ENCODE measurements at regions not wholly inside any gene's neighbourhood (a gene's known extent, or its start where the extent isn't known, plus 50 kb on each side); places are given as distances from the start of the nearest gene placed in this dataset.

DNA sequence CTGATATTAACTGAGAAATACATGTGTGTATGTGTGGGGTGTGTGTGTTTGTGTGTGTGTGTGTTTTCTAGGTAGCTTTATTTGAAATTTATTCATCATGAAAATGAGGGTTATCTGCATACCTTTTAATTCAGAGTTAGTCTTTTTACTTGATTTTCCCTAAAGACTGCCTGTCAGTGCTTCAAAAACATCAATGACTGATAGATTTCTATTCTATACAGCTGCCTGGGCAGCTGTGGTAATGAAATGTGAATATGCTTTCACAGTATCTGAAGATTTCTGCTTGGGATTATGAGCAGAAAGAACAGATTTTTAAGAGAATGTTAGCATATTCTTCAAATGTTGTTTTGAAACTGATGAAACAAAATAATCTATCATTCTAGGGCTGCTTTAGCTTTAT, 119.7 kb upstream of the ZRANB2 start:
- no peak for DNase-seq
- Mint-ChIP-seq H3K36me3 (ENCODE audit: unreplicated experiment) (no peaks in the 10 kb centered on the region), H3K4me1 (ENCODE audit: low read depth, unreplicated experiment) (peaks cover 3% of the 10 kb centered on the region), H3K27me3 (ENCODE audit: unreplicated experiment) (peaks cover 1% of the 10 kb centered on the region), H3K4me3 (ENCODE audit: unreplicated experiment) (no peak overlapping the region), H3K27ac (ENCODE audit: unreplicated experiment) (no peak overlapping the region), H3K9me3 (ENCODE audit: unreplicated experiment) (peaks cover 3% of the 10 kb centered on the region)
- TF ChIP-seq, protein P1, sequence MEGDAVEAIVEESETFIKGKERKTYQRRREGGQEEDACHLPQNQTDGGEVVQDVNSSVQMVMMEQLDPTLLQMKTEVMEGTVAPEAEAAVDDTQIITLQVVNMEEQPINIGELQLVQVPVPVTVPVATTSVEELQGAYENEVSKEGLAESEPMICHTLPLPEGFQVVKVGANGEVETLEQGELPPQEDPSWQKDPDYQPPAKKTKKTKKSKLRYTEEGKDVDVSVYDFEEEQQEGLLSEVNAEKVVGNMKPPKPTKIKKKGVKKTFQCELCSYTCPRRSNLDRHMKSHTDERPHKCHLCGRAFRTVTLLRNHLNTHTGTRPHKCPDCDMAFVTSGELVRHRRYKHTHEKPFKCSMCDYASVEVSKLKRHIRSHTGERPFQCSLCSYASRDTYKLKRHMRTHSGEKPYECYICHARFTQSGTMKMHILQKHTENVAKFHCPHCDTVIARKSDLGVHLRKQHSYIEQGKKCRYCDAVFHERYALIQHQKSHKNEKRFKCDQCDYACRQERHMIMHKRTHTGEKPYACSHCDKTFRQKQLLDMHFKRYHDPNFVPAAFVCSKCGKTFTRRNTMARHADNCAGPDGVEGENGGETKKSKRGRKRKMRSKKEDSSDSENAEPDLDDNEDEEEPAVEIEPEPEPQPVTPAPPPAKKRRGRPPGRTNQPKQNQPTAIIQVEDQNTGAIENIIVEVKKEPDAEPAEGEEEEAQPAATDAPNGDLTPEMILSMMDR (IDR thresholded peaks at IDR 0.05; ENCODE audit: partially characterized antibody, unreplicated experiment), result no peak

DNA sequence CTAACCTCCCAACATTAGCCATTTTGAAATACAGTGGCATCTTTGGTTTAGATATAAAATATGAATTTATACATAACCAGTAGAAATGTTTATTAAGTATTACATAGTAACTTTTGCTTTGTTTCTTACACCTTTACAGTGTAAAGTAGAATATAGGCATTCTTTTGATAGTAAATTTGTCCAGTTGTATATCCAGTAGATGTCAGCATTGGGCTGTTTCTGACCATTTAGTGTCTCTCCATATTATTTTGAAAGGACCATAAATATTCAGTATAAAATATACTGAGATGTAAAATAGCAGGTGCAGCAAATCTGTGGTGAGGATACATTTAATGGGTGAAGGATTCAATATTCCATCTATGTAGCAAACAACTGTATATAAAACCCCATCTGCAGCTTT, 115.8 kb upstream of the ZRANB2 start:
- Mint-ChIP-seq H3K4me1 (ENCODE audit: low read depth, unreplicated experiment) (peaks cover 3% of the 10 kb centered on the region), H3K36me3 (ENCODE audit: unreplicated experiment) (no peaks in the 10 kb centered on the region), H3K4me3 (ENCODE audit: unreplicated experiment) (no peak overlapping the region), H3K27ac (ENCODE audit: unreplicated experiment) (no peak overlapping the region), H3K9me3 (ENCODE audit: unreplicated experiment) (no peaks in the 10 kb centered on the region), H3K27me3 (ENCODE audit: unreplicated experiment) (no peaks in the 10 kb centered on the region)
- no peak for DNase-seq
- TF ChIP-seq, protein P1 (IDR thresholded peaks at IDR 0.05; ENCODE audit: partially characterized antibody, unreplicated experiment), result peak; percentile 11

DNA sequence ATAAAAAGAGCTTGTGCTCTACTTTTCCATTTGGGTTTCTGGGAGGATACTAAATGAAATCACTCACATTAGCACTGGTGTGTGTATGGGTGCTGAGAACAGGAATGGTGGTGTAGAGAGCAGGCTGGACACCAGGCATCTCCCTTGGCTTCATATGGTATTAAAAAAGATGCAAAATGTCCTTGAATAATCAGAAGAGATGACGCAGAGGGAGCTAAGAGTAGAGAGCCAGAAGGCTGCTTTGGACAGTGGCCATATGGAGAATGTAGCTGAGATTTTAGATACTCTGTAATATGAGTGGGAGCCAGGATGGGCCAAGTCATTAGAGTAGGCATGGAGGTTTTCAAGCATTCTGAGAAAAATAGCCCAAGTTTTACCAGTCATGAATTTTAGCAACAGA, 112.3 kb upstream of the ZRANB2 start:
- TF ChIP-seq, protein P1 (IDR thresholded peaks at IDR 0.05; ENCODE audit: partially characterized antibody, unreplicated experiment), result no peak
- H3K36me3 Mint-ChIP-seq (ENCODE audit: unreplicated experiment), result no peaks in the 10 kb centered on the region
- H3K4me1 Mint-ChIP-seq (ENCODE audit: low read depth, unreplicated experiment), result no peaks in the 10 kb centered on the region
- H3K9me3 Mint-ChIP-seq (ENCODE audit: unreplicated experiment), result no peaks in the 10 kb centered on the region
- H3K4me3 Mint-ChIP-seq (ENCODE audit: unreplicated experiment), result no peak overlapping the region
- DNase-seq, result no peak
- no peaks in the 10 kb centered on the region for H3K27me3 Mint-ChIP-seq (ENCODE audit: unreplicated experiment)
- no peak overlapping the region for H3K27ac Mint-ChIP-seq (ENCODE audit: unreplicated experiment)

DNA sequence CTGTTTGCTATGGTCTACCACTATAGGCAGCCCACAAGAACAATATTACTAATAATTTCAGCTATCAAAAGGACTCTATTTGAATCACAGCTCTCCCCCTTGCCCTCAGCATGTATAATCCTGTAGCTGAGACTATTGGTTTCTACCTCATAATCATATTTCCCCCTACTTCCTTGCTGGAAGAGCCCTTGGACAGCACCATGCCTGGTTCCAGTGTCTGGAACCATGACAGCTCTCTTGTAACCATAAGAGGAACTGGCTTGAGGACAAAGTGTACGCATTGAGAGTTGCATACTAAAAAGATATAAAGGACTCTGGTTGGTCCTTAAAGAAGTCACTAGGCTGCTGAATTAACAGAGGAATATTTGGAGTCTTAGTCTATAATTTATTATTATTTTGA, 110.7 kb upstream of the ZRANB2 start:
- Mint-ChIP-seq H3K4me1 (ENCODE audit: low read depth, unreplicated experiment) (no peaks in the 10 kb centered on the region), H3K9me3 (ENCODE audit: unreplicated experiment) (no peaks in the 10 kb centered on the region)

DNA sequence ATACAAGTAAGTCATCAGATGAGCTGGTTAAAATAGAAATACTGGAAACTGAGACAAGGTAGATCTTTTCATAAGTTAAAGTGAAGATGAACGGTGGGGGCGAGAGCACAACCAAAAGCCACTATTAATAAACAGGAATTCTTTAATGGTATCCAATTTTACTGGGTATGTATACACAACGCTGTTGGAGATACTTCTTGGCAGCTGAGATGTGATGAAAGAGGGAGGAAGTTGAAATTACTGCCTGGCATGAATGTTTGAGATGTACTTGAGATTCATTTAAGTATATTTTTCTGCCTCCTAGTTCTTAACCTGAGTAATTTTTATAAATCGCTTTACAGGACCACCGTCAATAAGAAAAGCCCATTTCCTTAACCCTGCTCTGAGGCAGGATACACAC, 110.0 kb upstream of the ZRANB2 start:
- H3K27me3 Mint-ChIP-seq (ENCODE audit: unreplicated experiment), result no peaks in the 10 kb centered on the region
- H3K9me3 Mint-ChIP-seq (ENCODE audit: unreplicated experiment), result no peaks in the 10 kb centered on the region
- no peak overlapping the region for H3K27ac Mint-ChIP-seq (ENCODE audit: unreplicated experiment)
- H3K36me3 Mint-ChIP-seq (ENCODE audit: unreplicated experiment), result no peaks in the 10 kb centered on the region
- no peaks in the 10 kb centered on the region for H3K4me1 Mint-ChIP-seq (ENCODE audit: low read depth, unreplicated experiment)
- TF ChIP-seq, protein P1 (IDR thresholded peaks at IDR 0.05; ENCODE audit: partially characterized antibody, unreplicated experiment), result no peak
- H3K4me3 Mint-ChIP-seq (ENCODE audit: unreplicated experiment), result no peak overlapping the region
- DNase-seq, result no peak

More for the DNA sequence above, 110.7 kb upstream of the ZRANB2 start:
- Mint-ChIP-seq H3K36me3 (ENCODE audit: unreplicated experiment) (no peaks in the 10 kb centered on the region), H3K27ac (ENCODE audit: unreplicated experiment) (no peak overlapping the region), H3K4me3 (ENCODE audit: unreplicated experiment) (no peak overlapping the region), H3K27me3 (ENCODE audit: unreplicated experiment) (no peaks in the 10 kb centered on the region)
- no peak for DNase-seq
- TF ChIP-seq, protein P1 (IDR thresholded peaks at IDR 0.05; ENCODE audit: partially characterized antibody, unreplicated experiment), result no peak

Measured in glutamatergic neuron (in vitro differentiated cells).